HG03378 (cell line): ENCODE measurements at regions not wholly inside any gene's neighbourhood (a gene's known extent, or its start where the extent isn't known, plus 50 kb on each side); places are given as distances from the start of the nearest gene placed in this dataset.
"Not testable (repeated sequence)": the region's sequence is repeated elsewhere in the genome, so short reads cannot be mapped to it uniquely, and the experiment has no call there.

Source experiments
- ATAC-seq: cut with Tn5 transposase; IDR thresholded peaks from one replicate; pipeline ENCODE4 v1.9.1; 2021; ENCODE audit warnings: mild to moderate bottlenecking, moderate library complexity; ENCODE audit not compliant: unreplicated experiment

- ATAC-seq: no peak
These were observed 251.5 kb downstream of the NSUN3 start for GRCh38 chr3:94314218-94314883.

DNA sequence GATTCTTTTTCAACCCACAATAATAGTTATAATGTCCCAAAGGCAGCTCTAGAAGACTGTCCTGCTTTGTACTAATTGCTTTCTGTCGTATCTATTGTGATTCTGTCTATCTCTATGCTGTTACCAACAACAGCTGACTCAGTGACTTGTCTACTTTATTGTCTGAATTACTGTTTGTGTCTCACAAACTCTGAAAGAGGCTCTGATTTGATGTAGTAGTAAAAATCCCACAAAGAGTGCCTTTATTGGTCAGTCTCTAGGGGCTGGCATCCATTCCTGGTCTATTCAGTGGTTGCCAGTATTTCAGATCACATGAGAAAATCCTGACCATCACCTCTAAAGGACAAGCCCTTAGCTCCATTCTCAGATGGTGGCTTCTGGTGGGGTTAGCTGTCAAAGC is 254.2 kb downstream of the NSUN3 start:
- ATAC-seq: no peak

DNA sequence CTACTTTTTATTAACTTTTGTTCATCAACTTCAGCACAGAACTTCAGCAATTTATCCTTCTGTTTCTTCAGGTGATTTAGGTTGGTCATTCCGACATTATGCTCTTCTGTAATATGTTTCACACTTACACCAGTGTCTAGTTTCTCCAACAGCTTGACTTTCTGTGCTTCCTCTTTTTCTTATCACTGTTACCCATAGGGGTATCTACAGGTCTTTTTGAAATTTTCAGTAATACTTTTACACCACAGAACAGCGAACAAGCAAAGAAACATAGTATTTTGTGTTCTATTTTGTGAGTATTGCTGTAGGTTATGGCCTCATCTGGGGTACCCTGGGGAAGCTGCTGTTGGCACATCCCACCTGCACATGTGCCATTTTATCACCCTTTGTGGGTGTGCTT is 260.7 kb downstream of the NSUN3 start:
- ATAC-seq: no peak

DNA sequence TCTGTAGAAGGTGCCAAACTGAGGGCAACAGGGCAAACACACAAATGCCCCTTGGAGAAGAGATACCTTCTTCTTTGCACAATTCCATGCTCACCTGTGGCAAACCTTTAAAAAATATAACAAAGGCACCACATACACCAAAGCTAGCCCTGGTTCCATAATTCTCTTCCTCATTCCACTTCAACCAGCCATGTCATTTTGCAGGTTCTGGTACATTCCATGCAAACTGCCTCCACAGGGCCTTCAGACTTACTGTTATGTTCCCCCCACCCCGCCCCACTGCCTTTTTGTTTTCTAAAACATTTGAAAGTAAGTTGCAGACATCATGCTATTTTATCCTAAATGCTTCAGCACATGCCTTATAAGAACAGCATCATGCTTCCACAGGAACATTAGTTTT is 269.0 kb downstream of the NSUN3 start:
- no peak for ATAC-seq

DNA sequence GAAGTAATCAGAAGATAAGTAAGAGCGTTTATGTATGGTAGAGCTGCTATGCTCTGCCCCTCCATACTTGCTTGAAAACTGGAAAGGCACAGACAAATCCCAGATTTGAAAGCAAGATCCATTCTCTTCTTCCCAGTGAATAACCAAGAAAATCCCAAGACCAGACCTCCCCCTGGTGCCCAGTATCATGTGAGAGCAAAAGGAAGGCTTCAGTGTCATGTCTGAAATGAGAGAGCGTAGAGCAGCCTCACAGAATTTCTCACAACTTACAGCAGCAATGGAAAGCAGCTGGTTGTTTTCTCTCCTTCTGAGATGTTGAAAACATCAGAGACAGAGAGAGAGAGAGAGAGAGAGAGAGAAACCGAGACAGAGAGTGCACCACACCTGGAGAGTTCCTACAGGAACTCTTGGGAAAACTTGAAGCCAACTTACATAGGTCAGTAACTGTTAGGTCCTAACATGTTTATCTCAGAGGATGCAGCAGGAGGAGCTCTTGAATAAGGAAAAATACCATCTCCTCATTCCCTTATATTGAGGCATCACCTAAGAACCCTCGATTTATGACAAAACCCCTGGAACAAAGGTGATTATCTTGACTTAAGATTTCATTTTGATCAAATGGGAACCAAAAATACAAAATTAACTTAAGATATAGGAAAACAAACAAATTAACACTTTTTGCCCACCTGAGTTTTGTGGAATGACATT is 273.3 kb downstream of the NSUN3 start:
- no peak for ATAC-seq

- no peak for ATAC-seq
These were observed 282.2 kb downstream of the NSUN3 start for GRCh38 chr3:94345101-94345500.

GRCh38 chr3:94349310-94349878 is 286.5 kb downstream of the NSUN3 start:
- no peak for ATAC-seq

DNA sequence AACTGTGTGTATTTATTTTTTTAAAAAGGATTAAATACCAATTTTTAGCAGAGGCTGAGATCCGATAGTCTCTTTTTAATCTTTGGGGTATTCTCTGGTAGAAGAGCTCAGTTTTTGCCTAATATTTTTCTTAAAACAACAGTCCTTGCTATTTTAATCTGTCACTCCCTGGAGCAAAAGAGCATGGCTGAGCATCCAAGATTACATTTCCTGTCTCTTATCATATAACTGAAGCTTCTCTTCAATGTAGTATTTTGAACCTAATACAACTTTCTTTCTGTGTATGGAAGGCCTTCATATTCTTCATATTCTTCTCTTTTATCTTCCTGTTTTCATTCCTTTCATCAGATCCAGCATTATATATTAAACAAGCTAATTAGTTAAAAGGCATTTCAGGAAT is 293.7 kb downstream of the NSUN3 start:
- ATAC-seq: no peak

DNA sequence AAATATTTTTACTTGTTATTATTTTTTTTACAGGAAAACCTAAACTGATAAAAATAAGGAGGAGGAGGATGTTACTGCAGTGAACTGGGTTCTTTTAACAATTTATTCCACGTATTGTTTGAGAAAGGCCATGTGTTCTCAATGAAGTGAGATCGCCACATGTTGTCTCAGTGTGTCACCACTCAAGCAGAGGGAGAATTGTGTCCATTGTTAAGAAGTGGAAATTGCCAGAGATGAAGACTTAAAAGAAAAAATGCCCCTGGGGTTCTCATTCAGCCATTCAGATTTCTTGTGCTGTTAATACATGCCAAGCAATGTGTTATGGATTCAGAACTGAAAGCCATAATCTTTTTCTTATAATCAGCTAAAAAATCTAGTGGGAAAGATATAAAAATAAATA is 297.1 kb downstream of the NSUN3 start:
- ATAC-seq: no peak

DNA sequence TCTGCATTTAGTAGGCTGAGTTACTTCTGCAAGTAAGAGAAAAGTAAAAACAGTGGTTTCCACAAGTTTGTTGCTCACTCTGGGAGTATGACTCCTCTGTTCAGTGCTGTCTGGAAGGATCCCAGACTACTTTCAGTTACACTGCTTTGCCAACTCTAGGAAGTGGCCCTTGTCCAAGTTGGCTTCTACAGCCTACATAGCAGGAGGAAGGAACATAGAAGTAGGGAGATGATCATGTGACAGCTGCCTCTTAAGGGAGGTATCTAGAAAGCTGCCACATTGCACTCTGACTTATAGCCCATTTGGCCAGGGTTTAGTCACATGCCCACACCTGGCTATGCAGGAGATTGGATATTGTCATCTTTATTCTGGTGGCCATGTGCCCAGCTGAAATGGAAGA is 298.1 kb downstream of the NSUN3 start:
- no peak for ATAC-seq

DNA sequence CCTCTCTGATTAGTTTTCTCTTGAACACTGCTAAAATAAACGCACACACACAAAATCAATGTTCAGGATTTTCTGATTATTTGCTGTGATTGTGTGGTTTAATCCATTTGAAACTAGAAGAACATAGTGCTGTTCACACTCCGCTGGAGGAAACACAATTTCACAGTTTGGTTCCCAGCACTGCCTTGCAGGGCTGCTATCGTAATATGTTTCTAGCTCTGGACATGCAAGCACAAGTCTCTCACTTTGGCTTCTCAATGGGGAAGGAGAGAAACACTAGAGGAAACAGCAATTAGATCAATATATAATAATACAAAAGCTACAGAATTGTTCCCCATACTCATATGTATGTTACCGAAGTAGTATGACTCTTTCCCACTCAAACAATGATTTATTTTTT is 299.5 kb downstream of the NSUN3 start:
- ATAC-seq: no peak

DNA sequence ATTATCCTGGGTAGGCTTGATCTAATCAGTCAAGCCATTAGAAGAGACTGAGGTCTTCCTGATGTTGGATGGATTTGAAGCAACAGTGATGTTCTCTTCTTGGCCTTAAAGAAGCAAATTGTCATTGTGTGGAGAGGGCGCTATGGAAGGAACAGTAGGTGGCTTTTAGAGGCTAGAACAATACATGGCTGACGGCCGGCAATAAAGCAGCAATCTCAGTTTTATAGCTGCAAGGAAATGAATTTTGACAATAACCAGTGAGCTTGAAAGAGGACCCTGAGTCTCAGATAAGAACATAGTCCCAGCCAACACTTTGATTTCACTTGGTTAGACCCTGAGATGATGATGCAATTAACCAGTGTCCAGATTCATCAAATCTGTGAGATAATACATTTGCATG is 302.1 kb downstream of the NSUN3 start:
- no peak for ATAC-seq

GRCh38 chr3:94372026-94372425 is 309.2 kb downstream of the NSUN3 start:
- ATAC-seq: no peak

GRCh38 chr3:94373456-94373855 is 310.6 kb downstream of the NSUN3 start:
- no peak for ATAC-seq

GRCh38 chr3:94374439-94375161 is 311.7 kb downstream of the NSUN3 start:
- ATAC-seq: no peak

- ATAC-seq: not testable (repeated sequence)
These were observed 314.3 kb downstream of the NSUN3 start for GRCh38 chr3:94377123-94377696.

DNA sequence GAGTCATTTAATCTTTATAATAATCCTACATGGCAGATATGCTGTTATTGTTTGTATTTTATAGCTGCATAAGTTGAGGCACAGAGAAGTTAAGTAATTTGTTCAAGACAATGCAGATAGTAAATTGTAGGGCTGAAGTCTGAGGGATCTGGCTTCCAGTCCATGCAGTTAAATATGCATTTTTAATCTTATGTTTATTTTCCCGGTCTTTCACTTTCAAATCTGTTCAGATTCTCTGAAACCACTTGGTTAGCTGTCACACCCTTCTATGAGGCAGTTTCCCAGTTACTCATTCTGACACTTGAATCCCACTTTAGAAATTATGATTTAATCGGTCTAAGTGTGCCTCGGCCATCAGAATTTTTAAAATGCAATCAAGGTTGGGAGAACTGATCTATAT is 315.0 kb downstream of the NSUN3 start:
- not testable (repeated sequence) for ATAC-seq

GRCh38 chr3:94378322-94378721 is 315.5 kb downstream of the NSUN3 start:
- no peak for ATAC-seq

GRCh38 chr3:94379264-94379663 is 316.4 kb downstream of the NSUN3 start:
- no peak for ATAC-seq

DNA sequence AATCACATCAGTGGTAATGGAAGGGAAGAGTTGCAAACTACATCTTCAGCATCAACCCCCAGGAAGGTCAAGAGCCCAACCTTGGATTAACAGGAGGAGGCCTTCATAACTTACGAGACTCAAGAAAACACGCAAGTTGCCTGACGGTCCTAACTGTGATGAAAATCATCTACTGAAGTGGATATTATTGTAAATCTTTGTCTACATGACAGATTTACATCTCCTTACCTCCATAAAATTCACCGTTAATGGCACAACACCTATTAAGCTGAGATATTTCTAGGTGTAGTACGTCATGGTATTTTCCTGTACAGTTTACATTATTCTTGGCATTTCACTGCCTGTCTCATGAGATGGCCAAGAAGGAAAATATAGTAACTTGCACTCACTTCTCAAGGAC is 332.0 kb downstream of the NSUN3 start:
- no peak for ATAC-seq

DNA sequence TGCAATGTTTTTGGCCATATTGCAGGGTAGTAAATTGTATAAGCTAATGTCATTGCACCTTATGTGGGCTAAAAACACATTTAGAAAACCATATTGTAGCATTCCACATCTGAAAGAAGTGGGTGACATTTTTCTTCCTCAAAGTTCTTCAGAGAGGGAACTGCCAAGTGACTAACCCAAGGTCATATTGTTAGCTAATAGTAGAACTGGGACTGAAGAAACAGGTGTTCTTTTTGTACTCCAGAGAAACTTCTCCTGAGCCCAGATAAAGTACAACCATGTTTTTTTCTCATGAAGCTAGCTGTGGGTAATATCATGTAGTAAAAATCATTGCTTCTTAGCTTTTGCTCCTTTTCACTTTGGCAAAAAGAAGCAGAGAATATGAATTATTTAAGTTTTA is 333.0 kb downstream of the NSUN3 start:
- no peak for ATAC-seq
